IMR-90 (cell line): ENCODE measurements at regions not wholly inside any gene's neighbourhood (a gene's known extent, or its start where the extent isn't known, plus 50 kb on each side); places are given as distances from the start of the nearest gene placed in this dataset.

Source experiments
- ATAC-seq: fragments of 200-7000 bp; cut with Tn5 transposase; 2 replicates; pipeline ENCODE4 v1.9.1; 2020; ENCODE audit warnings: low read depth, mild to moderate bottlenecking, moderate library complexity
- BruUV-seq: library from RNA; stranded (reverse); fragments of 400-500 nt; replicated peaks from 2 replicates; lab custom pipeline; 2021; lab: Mats Ljungman, UMichigan
- CTCF ChIA-PET: fragments of 300-600 bp; formaldehyde crosslinking; extraction: SDS; loops from one replicate; lab custom pipeline; 2021; ENCODE audit warnings: antibody characterized with exemption; lab: Yijun Ruan, JAX
- POLR2A ChIA-PET: fragments of 300-600 bp; sonication (Branson Sonifier 250); formaldehyde crosslinking; loops from one replicate; lab custom pipeline; 2022; ENCODE audit warnings: antibody characterized with exemption; ENCODE audit not compliant: unreplicated experiment; lab: Charles Lee
- DNase-seq: peaks from one replicate; pipeline ENCODE4 v3.0.0; 2013
- H2AFZ ChIP-seq: replicated peaks from 2 replicates; pipeline ENCODE3; 2013; ENCODE audit warnings: low read length, mild to moderate bottlenecking; ENCODE audit not compliant: poor library complexity
- H2AK5ac ChIP-seq: 2 replicates; pipeline ENCODE4 v1.6.1; 2013; ENCODE audit warnings: low read depth, low read length, inconsistent platforms
- H2AK9ac ChIP-seq: replicated peaks from 2 replicates; pipeline ENCODE3; 2013; ENCODE audit warnings: mild to moderate bottlenecking, low read depth, low read length, moderate library complexity; ENCODE audit not compliant: poor library complexity
- H2BK120ac ChIP-seq: 2 replicates; pipeline ENCODE4 v1.6.1; 2013; ENCODE audit warnings: low read depth, low read length, inconsistent platforms
- H2BK15ac ChIP-seq: 3 replicates; pipeline ENCODE4 v1.6.1; 2013; ENCODE audit warnings: low read depth, low read length, inconsistent platforms
- H2BK20ac ChIP-seq: 2 replicates; pipeline ENCODE4 v1.6.1; 2013; ENCODE audit warnings: low read depth, mild to moderate bottlenecking, inconsistent platforms, low read length, moderate library complexity
- H2BK5ac ChIP-seq: 2 replicates; pipeline ENCODE4 v1.6.1; 2013; ENCODE audit warnings: mild to moderate bottlenecking, low read depth, low read length, inconsistent platforms; ENCODE audit not compliant: poor library complexity, severe bottlenecking
- H3K14ac ChIP-seq: replicated peaks from 2 replicates; pipeline ENCODE4 v1.6.1; 2013; ENCODE audit warnings: low read depth, low read length, inconsistent platforms
- H3K18ac ChIP-seq: 2 replicates; pipeline ENCODE4 v1.6.1; 2013; ENCODE audit warnings: low read depth, low read length, control low read depth
- H3K23ac ChIP-seq: 2 replicates; pipeline ENCODE4 v1.6.1; 2013; ENCODE audit warnings: low read depth, low read length, inconsistent platforms
- H3K27ac ChIP-seq: 2 replicates; pipeline ENCODE4 v1.5.1; 2013; ENCODE audit warnings: mild to moderate bottlenecking, control low read depth, low read length; ENCODE audit not compliant: insufficient read depth
- H3K27me3 ChIP-seq: 2 replicates; pipeline ENCODE4 v1.6.1; 2013; ENCODE audit warnings: low read length; ENCODE audit not compliant: control insufficient read depth, insufficient read depth
- H3K36me3 ChIP-seq: 2 replicates; pipeline ENCODE4 v1.6.1; 2013; ENCODE audit warnings: low read length, mixed read lengths; ENCODE audit not compliant: control insufficient read depth, insufficient read depth
- H3K4ac ChIP-seq: 2 replicates; pipeline ENCODE4 v1.6.1; 2013; ENCODE audit warnings: low read depth, low read length, inconsistent platforms
- H3K4me1 ChIP-seq: 2 replicates; pipeline ENCODE4 v1.6.1; 2013; ENCODE audit warnings: low read length, mixed read lengths; ENCODE audit not compliant: control insufficient read depth, insufficient read depth
- H3K4me2 ChIP-seq: 2 replicates; pipeline ENCODE4 v1.6.1; 2013; ENCODE audit warnings: low read depth, mild to moderate bottlenecking, control low read depth, low read length, moderate library complexity
- H3K4me3 ChIP-seq: 2 replicates; pipeline ENCODE4 v1.5.1; 2013; ENCODE audit warnings: low read depth, mild to moderate bottlenecking, control low read depth, low read length, moderate library complexity; ENCODE audit not compliant: insufficient read depth
- H3K56ac ChIP-seq: 2 replicates; pipeline ENCODE4 v1.6.1; 2013; ENCODE audit warnings: low read length, inconsistent platforms; ENCODE audit not compliant: insufficient read depth; ENCODE audit errors: extremely low read depth
- H3K79me1 ChIP-seq, 2 experiments: 2 replicates each; pipeline ENCODE4 v1.6.1; 2013; ENCODE audit warnings: low read length in 2 of 2, inconsistent platforms in 1 of 2, low read depth in 1 of 2
- H3K9ac ChIP-seq: 2 replicates; pipeline ENCODE4 v1.6.1; 2013; ENCODE audit warnings: low read depth, low read length, control low read depth
- H3K9me1 ChIP-seq: 2 replicates; pipeline ENCODE4 v1.6.1; 2013; ENCODE audit warnings: low read length, inconsistent platforms; ENCODE audit not compliant: insufficient read depth
- H3K9me3 ChIP-seq: 2 replicates; pipeline ENCODE4 v1.6.1; 2013; ENCODE audit warnings: low read length; ENCODE audit not compliant: control insufficient read depth, insufficient read depth
- H4K20me1 ChIP-seq: 2 replicates; pipeline ENCODE4 v1.6.1; 2013; ENCODE audit warnings: low read length, inconsistent platforms; ENCODE audit not compliant: insufficient read depth
- H4K5ac ChIP-seq: 2 replicates; pipeline ENCODE4 v1.6.1; 2013; ENCODE audit warnings: mild to moderate bottlenecking, low read depth, low read length, control low read depth
- H4K8ac ChIP-seq, 2 experiments: 2 replicates each; pipeline ENCODE4 v1.6.1; 2013; ENCODE audit warnings: low read depth in 2 of 2, low read length in 2 of 2, control low read depth in 1 of 2, inconsistent platforms in 1 of 2
- H4K91ac ChIP-seq: 2 replicates; pipeline ENCODE4 v1.6.1; 2013; ENCODE audit warnings: low read depth, low read length, inconsistent platforms; ENCODE audit not compliant: insufficient read depth
- BHLHE40 ChIP-seq: fragments of 150-350 bp; IDR thresholded peaks from 2 replicates; pipeline ENCODE4 v1.6.1; 2016; ENCODE audit warnings: mild to moderate bottlenecking, low read depth, low read length
- CEBPB ChIP-seq: IDR thresholded peaks from 2 replicates; pipeline ENCODE4 v1.6.1; 2012; ENCODE audit warnings: low read depth, low read length, improper control_type of control experiment
- CHD1 ChIP-seq: IDR thresholded peaks from 2 replicates; pipeline ENCODE4 v1.6.1; 2012; ENCODE audit warnings: low read depth, low read length, improper control_type of control experiment
- ELK1 ChIP-seq: fragments of 150-350 bp; IDR thresholded peaks from 2 replicates; pipeline ENCODE4 v1.6.1; 2016; ENCODE audit warnings: low read depth, mild to moderate bottlenecking, low read length, moderate library complexity, borderline replicate concordance
- FOS ChIP-seq: fragments of 150-350 bp; IDR thresholded peaks from 2 replicates; pipeline ENCODE4 v1.6.1; 2016; ENCODE audit warnings: low read depth, low read length
- MAFK ChIP-seq: IDR thresholded peaks from 2 replicates; pipeline ENCODE4 v1.6.1; 2012; ENCODE audit warnings: low read depth, low read length, improper control_type of control experiment
- MAZ ChIP-seq: IDR thresholded peaks from 2 replicates; pipeline ENCODE4 v1.6.1; 2012; ENCODE audit warnings: low read depth, mild to moderate bottlenecking, low read length, improper control_type of control experiment, moderate library complexity, borderline replicate concordance
- MXI1 ChIP-seq: IDR thresholded peaks from 2 replicates; pipeline ENCODE4 v1.6.1; 2012; ENCODE audit warnings: low read depth, mild to moderate bottlenecking, low read length, moderate library complexity, borderline replicate concordance
- NFE2L2 ChIP-seq: fragments of 150-350 bp; IDR thresholded peaks from 2 replicates; pipeline ENCODE4 v1.6.1; 2016; ENCODE audit warnings: low read depth, mild to moderate bottlenecking, low read length
- POLR2A ChIP-seq: IDR thresholded peaks from 2 replicates; pipeline ENCODE4 v1.6.1; 2012; ENCODE audit warnings: mild to moderate bottlenecking, low read depth, low read length
- RAD21 ChIP-seq: IDR thresholded peaks from 2 replicates; pipeline ENCODE4 v1.6.1; 2012; ENCODE audit warnings: low read length, improper control_type of control experiment
- RCOR1 ChIP-seq: IDR thresholded peaks from 2 replicates; pipeline ENCODE4 v1.6.1; 2012; ENCODE audit warnings: mild to moderate bottlenecking, low read length, improper control_type of control experiment; ENCODE audit not compliant: insufficient replicate concordance
- RFX5 ChIP-seq: IDR thresholded peaks from 2 replicates; pipeline ENCODE4 v1.8.0; 2012; ENCODE audit warnings: low read depth, mild to moderate bottlenecking, low read length, moderate library complexity
- SMC3 ChIP-seq: fragments of 150-350 bp; IDR thresholded peaks from 2 replicates; pipeline ENCODE4 v1.6.1; 2016; ENCODE audit warnings: low read depth, mild to moderate bottlenecking, antibody characterized with exemption, low read length, moderate library complexity
- WGBS, 2 experiments: methylation state at CpG; one replicate each; pipeline versions ENCODE4 v1.1.5 to v1.1.7; 2013; ENCODE audit warnings: missing lambda C conversion rate in 2 of 2; ENCODE audit not compliant: insufficient read length in 1 of 2; ENCODE audit errors: extremely low coverage in 2 of 2; 5-methylcytosine and 5-hydroxymethylcytosine counted together
- dilution Hi-C: fragments of 300-500 bp; cut with HindIII; formaldehyde crosslinking; loops from one replicate; pipeline ENCODE4 v1.14.3; 2018; ENCODE audit warnings: low sequenced_read_pairs; ENCODE audit not compliant: unreplicated experiment
- in situ Hi-C: fragments of 300-500 bp; cut with MboI; formaldehyde crosslinking; loops from 3 replicates; pipeline ENCODE4 v1.14.3; 2019; ENCODE audit warnings: low sequenced_read_pairs, inconsistent platforms, mixed read lengths
- intact Hi-C: fragments of 100-400 bp; cut with micrococcal nuclease; formaldehyde crosslinking; loops from 2 replicates; pipeline ENCODE4 v1.10.0; 2022
- TF ChIP-seq, protein P1 (sequence below): fragments of 150-350 bp; IDR thresholded peaks from 2 replicates; pipeline ENCODE4 v1.6.1; 2017; ENCODE audit warnings: mild to moderate bottlenecking, antibody characterized with exemption, low read length, low read depth
- TF ChIP-seq, protein P2 (sequence below): conservative IDR thresholded peaks from 2 replicates; pipeline ENCODE4 v1.5.1; 2012; ENCODE audit warnings: mild to moderate bottlenecking, low read depth, low read length, improper control_type of control experiment

GRCh38 chr1:195520757-195521156 lies 1087.5 kb downstream of the KCNT2 start:
- intact Hi-C loops (no loop called here), dilution Hi-C loops (no loop called here), in situ Hi-C loops (no loop called here)
- Histone ChIP-seq H4K20me1 (no peaks in the 10 kb centered on the region), H3K27me3 (no peaks in the 10 kb centered on the region), H2BK15ac (no peak overlapping the region), H3K56ac (no peak overlapping the region), H3K36me3 (no peaks in the 10 kb centered on the region), H2BK20ac (no peak overlapping the region), H3K4me2 (no peak overlapping the region), H4K91ac (no peak overlapping the region), H3K4me3 (no peak overlapping the region), H2AK9ac (no peak overlapping the region), H2AK5ac (no peak overlapping the region), H3K4me1 (no peaks in the 10 kb centered on the region), H3K9me1 (no peaks in the 10 kb centered on the region), H3K23ac (no peak overlapping the region), H3K9me3 (no peaks in the 10 kb centered on the region), H2BK5ac (no peak overlapping the region), H4K8ac (no peak overlapping the region), H3K79me1 (no peaks in the 10 kb centered on the region), H3K18ac (no peak overlapping the region), H3K27ac (no peak overlapping the region), H3K4ac (no peak overlapping the region), H2BK120ac (no peak overlapping the region), H4K5ac (no peak overlapping the region), H2AFZ (no peak overlapping the region), H3K14ac (no peak overlapping the region), H3K9ac (no peak overlapping the region)
- TF ChIP-seq MAZ, result no peak
- TF ChIP-seq RFX5, result no peak
- TF ChIP-seq CHD1, result no peak
- no peak for TF ChIP-seq BHLHE40
- TF ChIP-seq POLR2A, result no peak
- TF ChIP-seq FOS, result no peak
- TF ChIP-seq, protein P1, sequence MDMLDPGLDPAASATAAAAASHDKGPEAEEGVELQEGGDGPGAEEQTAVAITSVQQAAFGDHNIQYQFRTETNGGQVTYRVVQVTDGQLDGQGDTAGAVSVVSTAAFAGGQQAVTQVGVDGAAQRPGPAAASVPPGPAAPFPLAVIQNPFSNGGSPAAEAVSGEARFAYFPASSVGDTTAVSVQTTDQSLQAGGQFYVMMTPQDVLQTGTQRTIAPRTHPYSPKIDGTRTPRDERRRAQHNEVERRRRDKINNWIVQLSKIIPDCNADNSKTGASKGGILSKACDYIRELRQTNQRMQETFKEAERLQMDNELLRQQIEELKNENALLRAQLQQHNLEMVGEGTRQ, result no peak
- TF ChIP-seq NFE2L2, result no peak
- TF ChIP-seq RAD21, result no peak
- TF ChIP-seq MXI1, result no peak
- TF ChIP-seq, protein P2, sequence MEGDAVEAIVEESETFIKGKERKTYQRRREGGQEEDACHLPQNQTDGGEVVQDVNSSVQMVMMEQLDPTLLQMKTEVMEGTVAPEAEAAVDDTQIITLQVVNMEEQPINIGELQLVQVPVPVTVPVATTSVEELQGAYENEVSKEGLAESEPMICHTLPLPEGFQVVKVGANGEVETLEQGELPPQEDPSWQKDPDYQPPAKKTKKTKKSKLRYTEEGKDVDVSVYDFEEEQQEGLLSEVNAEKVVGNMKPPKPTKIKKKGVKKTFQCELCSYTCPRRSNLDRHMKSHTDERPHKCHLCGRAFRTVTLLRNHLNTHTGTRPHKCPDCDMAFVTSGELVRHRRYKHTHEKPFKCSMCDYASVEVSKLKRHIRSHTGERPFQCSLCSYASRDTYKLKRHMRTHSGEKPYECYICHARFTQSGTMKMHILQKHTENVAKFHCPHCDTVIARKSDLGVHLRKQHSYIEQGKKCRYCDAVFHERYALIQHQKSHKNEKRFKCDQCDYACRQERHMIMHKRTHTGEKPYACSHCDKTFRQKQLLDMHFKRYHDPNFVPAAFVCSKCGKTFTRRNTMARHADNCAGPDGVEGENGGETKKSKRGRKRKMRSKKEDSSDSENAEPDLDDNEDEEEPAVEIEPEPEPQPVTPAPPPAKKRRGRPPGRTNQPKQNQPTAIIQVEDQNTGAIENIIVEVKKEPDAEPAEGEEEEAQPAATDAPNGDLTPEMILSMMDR, result no peak
- no peak for TF ChIP-seq CEBPB
- TF ChIP-seq SMC3, result no peak
- TF ChIP-seq RCOR1, result no peak
- TF ChIP-seq MAFK, result no peak
- TF ChIP-seq ELK1, result no peak
- ATAC-seq (no peak), DNase-seq (no peak)
- no CpG with 5 or more reads among the region's 3 CpGs for WGBS, 2 experiments
- POLR2A ChIA-PET, result no interaction called here
- BruUV-seq, result no TSS peak
- CTCF ChIA-PET, result no interaction called here
